ENCODE measurements at regions not wholly inside any gene's neighbourhood (a gene's known extent, or its start where the extent isn't known, plus 50 kb on each side); places are given as distances from the start of the nearest gene placed in this dataset.
A peak's percentile ranks its signal among the peaks of the same experiment; 100 is the strongest.
"Not testable (repeated sequence)": the region's sequence is repeated elsewhere in the genome, so short reads cannot be mapped to it uniquely, and the experiment has no call there.

DNA sequence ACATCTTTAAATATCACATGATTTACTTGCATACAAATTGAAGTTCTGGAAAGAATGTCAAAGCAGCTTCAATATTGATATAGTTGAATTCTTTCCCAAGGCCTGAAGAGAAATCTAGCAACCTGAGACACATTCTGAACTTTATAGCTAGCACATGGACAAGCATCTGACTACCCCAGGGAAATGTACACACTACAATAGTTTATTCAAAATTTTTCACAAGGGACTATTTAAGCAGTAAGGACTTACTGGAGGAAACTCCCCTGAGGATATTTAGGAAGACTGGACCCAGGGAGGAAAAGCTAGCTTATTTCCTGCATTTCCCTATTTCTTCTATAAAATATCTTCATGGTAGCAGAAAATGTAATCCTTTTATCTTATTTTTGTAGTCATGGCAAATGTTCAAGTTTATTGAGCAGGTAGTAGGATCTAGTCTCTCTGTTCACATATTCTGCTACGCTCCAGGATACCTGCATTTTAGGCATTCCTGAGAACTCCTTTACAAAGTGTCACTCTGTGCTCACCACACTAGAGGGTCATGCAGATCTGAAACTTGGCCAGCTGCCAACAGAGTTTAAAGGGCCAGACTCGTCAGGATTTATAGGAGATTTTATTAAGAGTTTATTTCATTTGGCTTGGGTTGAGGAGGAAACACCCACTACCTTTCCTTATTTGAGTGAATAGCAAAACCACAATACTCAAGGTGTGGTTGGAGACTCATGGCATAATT lies 348.4 kb upstream of the FTMT start:
- no peak for DNase-seq (ENCODE audit: low read depth)
- H3K4me3 ChIP-seq (ENCODE audit: low read depth, low read length) = no peak overlapping the region

DNA sequence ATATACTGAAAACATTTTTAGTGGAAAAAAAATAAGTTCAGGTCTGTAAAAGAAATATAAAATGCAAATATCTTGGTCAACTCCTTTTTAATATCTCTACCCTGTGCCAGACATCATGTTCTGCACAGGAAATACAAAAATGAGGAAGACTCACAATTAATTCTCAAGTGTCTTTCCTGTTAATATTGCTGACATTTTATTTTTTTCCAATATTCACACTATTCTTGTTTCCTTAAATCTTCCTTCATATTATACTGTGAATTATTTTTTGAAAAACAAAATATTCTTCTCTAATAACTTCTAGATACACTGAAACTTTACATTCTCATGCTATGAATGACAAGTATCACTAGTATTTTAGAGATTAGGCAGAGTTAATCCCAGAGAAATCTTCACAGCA lies 334.7 kb upstream of the FTMT start:
- DNase-seq (ENCODE audit: low read depth) = no peak
- H3K4me3 ChIP-seq (ENCODE audit: low read depth, low read length) = no peak overlapping the region

DNA sequence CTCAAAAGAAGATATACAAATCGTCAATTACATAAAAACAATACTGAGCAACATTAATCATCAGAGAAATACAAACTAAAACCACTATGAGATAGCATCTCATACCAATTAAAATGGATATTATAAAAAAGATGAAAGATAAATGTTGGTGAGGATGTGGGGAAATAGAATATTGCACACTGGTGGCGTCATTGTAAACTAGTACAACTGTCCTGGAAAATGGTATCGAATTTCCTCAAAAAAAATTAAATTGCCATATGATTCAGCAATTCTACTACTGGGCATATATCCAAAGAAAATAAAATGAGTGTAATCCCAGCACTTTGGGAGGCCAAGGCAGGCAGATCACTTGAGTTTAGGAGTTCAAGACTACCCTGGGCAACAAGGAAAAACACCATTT lies 326.0 kb upstream of the FTMT start:
- DNase-seq (ENCODE audit: low read depth) = peak; percentile 4
- no peak overlapping the region for H3K4me3 ChIP-seq (ENCODE audit: low read depth, low read length)

DNA sequence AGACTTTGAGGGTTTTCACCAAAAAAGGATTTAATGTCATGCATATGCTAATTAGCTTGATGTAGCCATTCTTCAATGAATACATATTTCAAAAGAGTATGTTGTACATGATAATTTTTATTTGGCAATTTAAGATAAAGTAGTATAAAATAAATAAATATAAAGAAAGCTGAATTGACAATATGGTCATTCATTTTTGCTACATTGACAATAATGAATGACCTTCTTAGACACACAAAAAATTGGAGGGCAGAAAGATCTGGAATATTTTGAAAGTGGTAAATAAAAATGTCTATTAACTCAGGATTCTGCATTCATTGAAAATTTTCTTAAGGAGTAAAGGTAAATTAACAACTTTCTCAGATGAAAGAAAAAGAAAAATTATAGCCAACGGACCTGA lies 324.8 kb upstream of the FTMT start:
- no peak for DNase-seq (ENCODE audit: low read depth)
- no peak overlapping the region for H3K4me3 ChIP-seq (ENCODE audit: low read depth, low read length)

DNA sequence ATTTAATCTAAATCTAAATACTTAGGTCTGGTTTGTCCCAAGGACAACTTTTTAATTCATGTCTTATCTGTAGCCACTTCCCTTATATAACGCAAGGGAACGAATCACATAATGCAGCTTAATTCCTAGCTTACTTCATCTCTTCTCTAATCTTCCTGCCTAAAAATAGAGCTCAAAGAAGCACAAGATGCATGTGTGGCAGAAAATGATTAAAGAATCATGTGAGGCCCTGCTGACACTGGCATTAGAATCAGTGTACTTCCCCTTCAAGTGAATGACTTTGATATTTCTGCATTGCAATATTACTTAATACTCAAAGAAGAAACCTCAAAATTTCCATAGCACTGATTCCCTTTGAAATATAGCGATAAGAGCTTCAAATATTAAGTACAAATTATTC lies 317.9 kb upstream of the FTMT start:
- DNase-seq (ENCODE audit: low read depth) = no peak
- no peak overlapping the region for H3K4me3 ChIP-seq (ENCODE audit: low read depth, low read length)

DNA sequence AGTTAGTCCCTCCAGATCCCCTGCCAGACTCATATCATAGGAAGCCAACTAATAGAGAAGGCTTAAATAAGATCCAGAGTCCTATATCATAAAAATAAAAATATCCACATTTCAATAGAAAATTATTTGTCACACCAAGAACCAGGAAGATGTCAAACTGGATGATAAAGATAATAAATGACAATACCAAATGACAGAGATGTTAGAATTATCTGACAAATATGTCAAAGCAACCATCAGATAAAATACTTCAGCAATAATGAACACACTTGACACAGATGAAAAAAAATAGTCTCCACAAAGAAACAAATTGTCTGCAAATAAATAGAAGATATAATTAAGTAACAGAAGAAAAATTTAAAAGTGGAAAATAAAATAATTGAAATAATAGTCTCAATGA lies 300.7 kb upstream of the FTMT start:
- H3K4me3 ChIP-seq (ENCODE audit: low read depth, low read length) = no peak overlapping the region
- no peak for DNase-seq (ENCODE audit: low read depth)

DNA sequence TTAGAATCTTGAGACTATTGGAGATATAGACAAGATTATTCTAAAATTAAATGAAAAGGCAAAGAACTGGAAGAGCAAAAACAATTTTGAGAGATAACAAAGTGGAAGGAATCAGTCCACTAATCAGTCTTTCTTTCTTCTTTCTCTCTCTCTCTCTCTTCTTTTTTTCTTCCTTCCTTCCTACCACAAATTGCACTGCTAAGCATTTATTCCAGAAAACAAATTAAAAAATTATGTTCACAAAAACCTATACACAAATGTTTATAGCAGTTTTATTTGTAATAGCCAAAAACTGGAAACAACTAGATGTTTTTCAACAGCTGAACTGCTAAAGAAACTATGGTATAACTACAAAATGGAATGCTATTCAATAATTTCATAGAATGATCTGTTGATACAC lies 291.9 kb upstream of the FTMT start:
- H3K4me3 ChIP-seq (ENCODE audit: low read depth, low read length) = no peak overlapping the region
- no peak for DNase-seq (ENCODE audit: low read depth)

DNA sequence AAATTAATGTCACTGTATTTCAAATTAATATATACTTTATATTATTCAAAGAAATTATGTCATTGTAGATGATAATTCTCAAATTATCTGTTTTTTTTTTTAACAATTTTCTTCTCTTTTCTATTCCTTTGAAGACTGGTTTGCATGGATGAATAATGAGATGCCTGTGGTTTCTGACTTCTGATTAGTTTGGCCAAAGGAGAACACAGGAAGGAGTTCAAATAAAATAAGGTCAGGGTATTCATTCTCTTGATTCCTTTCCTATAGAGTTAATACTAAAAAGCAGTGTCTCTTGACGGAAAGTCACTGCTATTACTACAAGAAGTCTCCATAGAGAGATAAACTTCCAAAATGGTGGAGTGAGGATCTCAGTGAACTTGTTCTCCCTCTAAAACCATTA lies 279.6 kb upstream of the FTMT start:
- DNase-seq (ENCODE audit: low read depth) = no peak
- H3K4me3 ChIP-seq (ENCODE audit: low read depth, low read length) = no peak overlapping the region

DNA sequence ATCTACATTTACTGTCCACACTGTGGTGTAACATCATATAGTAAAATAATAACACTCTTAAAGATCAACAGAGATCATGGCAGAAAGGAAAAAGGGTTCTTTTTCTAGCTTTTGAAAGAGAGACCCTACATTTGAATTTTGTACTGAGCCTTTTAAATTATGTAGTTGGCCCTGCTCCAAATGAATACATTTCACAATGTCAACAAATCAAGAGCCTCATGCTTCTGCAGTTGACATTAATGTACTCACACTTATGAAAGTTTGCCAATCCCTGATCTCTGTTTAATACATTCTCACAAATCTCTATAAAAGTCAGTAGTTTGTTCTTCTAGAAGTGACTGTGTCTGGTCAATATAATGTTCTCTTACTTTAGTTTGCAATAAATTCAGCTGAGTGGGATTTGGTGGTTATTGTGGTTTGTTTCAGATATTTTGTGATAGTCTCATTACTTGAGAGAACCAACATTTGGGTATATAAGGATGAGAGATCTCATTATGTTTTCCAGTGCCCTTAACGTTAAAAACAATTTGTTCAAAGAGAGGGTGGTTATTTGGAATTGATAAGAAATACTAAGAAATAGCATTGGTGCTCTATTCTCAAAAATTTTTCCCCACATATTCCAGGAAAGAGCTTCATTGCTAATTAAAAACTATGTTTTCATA lies 277.8 kb upstream of the FTMT start:
- H3K4me3 ChIP-seq (ENCODE audit: low read depth, low read length) = no peak overlapping the region
- DNase-seq (ENCODE audit: low read depth) = no peak

DNA sequence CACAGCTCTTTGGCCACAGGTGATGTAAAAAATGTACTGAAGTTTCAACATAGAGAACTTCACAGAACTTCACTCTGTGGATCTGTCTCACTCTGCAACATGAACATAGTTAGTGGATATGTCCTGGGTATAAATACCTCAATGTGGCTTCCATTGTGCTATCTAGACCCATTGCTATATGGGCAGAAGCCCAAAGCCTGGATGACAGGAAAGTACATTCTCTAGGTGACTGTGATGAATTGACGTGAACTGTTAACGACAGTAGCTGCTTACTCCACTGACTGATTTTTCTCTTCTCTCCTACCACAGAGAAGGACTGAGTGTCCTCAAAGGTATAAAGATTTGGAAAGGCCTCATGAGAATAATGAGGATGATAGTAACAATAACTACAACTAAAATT lies 270.1 kb upstream of the FTMT start:
- DNase-seq (ENCODE audit: low read depth) = no peak
- no peak overlapping the region for H3K4me3 ChIP-seq (ENCODE audit: low read depth, low read length)

DNA sequence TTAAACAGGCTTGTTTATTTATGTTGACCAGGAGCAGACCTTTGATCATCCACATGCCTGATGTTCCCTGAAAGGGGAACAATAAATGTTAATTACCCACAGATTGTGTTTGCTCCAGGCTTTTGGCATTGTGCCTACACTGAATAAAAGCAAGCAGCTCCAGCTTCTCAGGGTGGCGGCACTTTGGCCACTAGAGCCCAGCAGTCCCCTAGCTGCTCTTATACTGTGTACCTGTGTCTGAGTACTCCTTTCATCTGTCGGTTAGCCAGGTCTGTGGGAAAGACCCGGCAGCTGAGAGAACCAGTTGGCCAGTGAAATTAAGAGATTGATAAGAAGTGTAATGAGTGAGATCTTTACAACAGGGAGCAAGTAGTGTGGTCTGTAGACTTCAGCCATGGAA lies 254.8 kb upstream of the FTMT start:
- H3K4me3 ChIP-seq (ENCODE audit: low read depth, low read length) = no peak overlapping the region
- DNase-seq (ENCODE audit: low read depth) = no peak

DNA sequence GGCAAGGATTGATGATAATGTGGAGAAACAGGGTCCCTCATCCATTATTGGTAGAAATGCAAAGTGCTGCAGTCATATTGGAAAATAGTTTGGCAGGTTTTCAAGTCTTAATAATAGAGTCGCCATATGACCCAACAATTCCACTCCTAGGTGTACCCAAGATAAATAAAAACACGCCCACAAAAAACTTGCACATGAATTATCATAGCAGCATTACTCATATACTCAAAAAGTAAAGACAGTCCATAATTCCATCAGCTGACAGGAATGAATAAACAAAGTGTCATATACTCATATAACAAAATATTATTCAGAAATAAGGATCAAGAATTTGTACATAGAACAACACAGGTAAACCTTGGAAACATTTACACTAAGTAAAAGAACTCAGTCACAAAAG lies 242.9 kb upstream of the FTMT start:
- H3K4me3 ChIP-seq (ENCODE audit: low read depth, low read length) = no peak overlapping the region
- no peak for DNase-seq (ENCODE audit: low read depth)

DNA sequence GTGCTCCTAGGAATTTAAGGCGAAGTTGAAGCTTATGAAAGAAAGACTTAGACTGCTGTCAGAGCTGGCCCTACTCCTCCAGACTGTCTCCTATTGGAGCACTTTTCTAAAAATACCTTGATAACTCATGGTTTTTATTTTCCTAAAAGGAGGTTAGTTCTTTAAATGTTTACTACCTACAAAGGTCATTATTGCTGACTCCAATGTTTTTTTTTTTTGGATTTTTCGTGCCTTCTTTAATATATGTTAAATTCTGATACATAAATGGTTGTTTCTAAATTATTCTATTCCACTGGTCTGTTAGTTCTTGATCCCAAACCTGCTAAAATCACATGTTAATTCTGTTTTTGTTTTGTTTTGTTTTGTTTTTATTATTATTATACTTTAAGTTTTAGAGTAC lies 227.6 kb upstream of the FTMT start:
- no peak overlapping the region for H3K4me3 ChIP-seq (ENCODE audit: low read depth, low read length)
- no peak for DNase-seq (ENCODE audit: low read depth)

DNA sequence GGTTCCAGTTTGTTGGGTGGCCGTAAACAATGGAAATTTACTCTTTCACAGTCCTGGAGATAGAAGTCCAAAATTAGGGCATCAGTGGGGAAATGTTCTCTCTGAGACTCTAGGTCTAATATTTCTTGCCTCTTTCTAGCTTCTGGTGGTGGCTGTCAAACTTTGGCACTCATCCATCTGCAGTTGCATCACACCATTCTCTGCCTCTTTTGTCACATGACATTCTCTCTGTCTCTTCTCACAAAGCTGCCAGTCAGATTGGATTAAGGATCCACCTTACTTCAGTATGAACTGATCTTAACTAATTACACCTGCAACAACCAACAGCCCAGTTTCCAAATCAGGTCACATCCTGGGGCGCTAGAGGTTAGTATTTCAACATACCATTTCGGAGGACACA lies 222.9 kb upstream of the FTMT start:
- no peak for DNase-seq (ENCODE audit: low read depth)
- no peak overlapping the region for H3K4me3 ChIP-seq (ENCODE audit: low read depth, low read length)

DNA sequence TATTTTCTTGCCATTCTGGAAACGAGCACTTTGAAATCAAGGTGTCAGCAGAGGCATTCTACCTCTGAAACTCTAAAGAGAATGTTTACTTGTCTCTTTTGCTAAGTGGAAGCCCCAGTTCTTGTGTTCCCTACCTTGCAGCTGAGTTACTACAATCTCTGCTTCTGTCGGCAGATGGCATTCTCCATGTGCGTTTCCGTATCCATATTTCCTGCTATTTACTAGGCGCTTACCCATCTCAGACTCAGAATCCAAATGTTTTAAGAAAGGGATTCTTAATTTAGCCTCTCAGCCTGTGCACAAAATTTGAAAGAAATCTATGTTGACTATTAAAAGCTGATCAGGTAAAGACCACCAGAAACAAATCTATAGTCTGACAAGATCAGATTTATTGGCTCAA lies 221.3 kb upstream of the FTMT start:
- no peak overlapping the region for H3K4me3 ChIP-seq (ENCODE audit: low read depth, low read length)
- DNase-seq (ENCODE audit: low read depth) = no peak

DNA sequence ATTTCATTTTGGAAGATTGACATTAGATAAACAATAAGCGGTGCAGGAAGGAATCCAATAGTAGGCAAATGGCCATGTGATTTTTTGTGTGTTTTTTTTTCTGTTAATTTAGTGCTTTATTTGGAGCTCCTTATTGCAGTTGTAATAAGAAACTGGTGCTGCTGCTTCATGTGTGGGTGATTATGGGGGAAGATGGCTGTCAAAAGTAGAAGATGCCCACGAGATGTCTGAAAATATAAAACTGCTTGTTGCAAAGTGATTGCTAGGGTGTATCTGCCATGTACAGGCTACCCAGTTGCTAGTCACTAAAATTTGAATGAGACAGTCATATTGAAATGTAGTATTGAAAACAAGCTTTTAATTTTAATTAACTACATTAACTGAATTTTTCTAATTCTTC lies 216.7 kb upstream of the FTMT start:
- no peak overlapping the region for H3K4me3 ChIP-seq (ENCODE audit: low read depth, low read length)
- no peak for DNase-seq (ENCODE audit: low read depth)

DNA sequence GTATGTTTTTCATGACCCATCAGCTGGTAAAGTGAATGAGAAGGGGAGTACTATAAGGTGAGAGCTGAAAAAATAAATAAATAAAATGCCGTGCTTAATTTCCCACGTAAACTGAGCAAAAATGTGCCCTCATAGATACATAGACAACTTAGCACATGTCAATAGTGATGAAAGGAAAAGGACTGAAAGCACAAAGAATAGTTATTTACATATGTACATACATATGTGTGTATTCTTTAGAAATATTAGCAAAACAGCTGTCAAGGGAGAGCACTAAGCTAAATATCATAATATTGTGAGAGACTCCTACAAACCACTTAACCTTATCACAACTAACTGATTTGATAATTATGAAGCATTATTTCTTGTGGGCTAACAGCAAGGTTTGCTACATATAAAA lies 213.6 kb upstream of the FTMT start:
- no peak overlapping the region for H3K4me3 ChIP-seq (ENCODE audit: low read depth, low read length)
- no peak for DNase-seq (ENCODE audit: low read depth)

DNA sequence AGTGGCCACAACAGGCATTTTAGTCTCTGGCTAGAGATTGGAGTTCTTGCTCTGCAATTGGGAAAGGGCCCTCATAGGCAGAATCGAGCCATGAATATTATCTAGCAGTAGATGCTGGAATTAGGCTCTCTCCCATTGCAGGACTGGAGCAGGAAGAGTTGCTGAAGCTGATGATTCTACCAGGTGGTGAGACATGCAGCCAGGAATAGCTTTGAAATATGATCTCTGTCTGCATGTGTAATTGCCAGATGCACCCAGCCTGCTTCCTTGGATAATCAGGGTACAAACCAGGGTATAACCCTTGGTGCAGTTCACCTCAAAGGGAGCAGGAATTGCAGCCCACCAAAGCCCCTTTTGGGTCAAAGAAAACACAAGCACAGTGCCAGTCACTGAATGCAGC lies 211.4 kb upstream of the FTMT start:
- DNase-seq (ENCODE audit: low read depth) = no peak
- no peak overlapping the region for H3K4me3 ChIP-seq (ENCODE audit: low read depth, low read length)

DNA sequence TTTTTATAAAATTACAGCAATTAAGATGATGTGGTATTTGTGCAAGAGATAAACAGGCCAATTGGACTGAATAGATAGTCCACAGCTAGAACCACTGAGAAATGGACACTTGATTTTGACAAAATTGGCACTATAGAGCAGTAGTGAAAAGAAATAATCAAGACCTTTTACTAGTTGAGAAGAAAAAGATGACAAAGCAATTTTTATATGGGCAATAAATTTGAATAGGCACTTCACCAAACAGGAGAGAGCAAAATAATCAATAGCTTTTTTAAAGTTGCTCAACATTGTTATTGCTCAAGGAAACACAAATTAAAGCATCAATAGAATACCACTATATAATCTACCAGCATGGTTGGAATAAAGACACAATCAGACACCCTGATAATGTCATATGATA lies 193.5 kb upstream of the FTMT start:
- no peak for DNase-seq (ENCODE audit: low read depth)

DNA sequence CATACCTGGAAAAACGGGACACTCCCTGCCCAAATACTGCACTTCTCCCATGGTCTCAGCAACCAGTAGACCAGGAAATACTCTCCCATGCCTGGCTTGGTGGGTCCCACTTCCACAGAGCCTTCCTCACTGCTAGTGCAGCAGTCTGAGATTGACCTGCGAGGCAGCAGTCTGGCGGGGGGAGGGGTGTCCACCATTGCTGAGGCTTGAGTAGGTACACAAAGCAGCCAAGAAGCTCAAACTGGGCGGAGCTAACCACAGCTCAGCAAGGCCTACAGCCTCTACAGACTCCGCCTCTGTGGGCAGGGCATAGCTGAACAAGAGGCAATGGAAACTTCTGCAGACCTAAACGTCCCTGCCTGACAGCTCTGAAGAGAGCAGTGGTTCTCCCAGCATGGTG lies 191.5 kb upstream of the FTMT start:
- DNase-seq (ENCODE audit: low read depth) = no peak
- H3K4me3 ChIP-seq (ENCODE audit: low read depth, low read length) = no peak overlapping the region

More for the DNA sequence above, 193.5 kb upstream of the FTMT start:
- no peak overlapping the region for H3K4me3 ChIP-seq (ENCODE audit: low read depth, low read length)

DNA sequence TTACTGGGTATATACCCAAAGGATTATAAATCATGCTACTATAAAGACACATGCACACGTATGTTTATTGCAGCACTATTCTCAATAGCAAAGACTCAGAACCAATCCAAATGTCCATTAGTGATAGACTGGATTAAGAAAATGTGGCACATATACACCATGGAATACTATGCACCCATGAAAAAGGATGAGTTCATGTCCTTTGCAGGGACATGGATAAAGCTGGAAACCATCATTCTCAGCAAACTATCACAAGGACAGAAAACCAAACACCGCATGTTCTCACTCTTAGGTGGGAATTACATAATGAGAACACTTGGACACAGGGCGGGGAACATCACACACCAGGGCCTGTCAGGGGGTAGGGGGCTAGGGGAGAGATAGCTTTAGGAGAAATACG lies 186.1 kb upstream of the FTMT start:
- DNase-seq (ENCODE audit: low read depth); H3K4me3 ChIP-seq (ENCODE audit: low read depth, low read length): not testable (repeated sequence)

DNA sequence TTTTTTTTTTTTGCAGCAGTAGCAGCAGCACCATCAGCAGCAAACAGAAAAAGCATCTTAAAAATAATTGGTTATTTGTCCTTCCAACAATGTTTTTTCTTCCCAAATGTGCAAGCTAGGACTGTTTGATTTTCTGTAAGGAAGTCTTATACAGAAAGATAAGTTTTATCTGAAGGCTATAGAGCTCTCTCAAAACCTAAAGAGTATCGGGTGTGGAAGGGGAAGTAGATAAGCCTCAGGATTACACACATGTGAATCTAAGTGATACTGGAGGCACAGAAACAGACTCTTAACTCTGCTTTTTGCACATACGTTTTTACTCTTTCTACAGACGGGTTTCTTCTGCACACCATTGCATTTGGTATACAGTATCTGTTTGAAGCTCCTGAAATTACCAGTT lies 184.4 kb upstream of the FTMT start:
- no peak overlapping the region for H3K4me3 ChIP-seq (ENCODE audit: low read depth, low read length)
- no peak for DNase-seq (ENCODE audit: low read depth)

Data from skeletal muscle cell (primary cell).